HG02973 (cell line): ENCODE measurements at regions not wholly inside any gene's neighbourhood (a gene's known extent, or its start where the extent isn't known, plus 50 kb on each side); places are given as distances from the start of the nearest gene placed in this dataset.

Experiments used
- ATAC-seq: cut with Tn5 transposase; IDR thresholded peaks from one replicate; pipeline ENCODE4 v1.9.1; 2021; ENCODE audit warnings: moderate library complexity; ENCODE audit not compliant: unreplicated experiment

DNA sequence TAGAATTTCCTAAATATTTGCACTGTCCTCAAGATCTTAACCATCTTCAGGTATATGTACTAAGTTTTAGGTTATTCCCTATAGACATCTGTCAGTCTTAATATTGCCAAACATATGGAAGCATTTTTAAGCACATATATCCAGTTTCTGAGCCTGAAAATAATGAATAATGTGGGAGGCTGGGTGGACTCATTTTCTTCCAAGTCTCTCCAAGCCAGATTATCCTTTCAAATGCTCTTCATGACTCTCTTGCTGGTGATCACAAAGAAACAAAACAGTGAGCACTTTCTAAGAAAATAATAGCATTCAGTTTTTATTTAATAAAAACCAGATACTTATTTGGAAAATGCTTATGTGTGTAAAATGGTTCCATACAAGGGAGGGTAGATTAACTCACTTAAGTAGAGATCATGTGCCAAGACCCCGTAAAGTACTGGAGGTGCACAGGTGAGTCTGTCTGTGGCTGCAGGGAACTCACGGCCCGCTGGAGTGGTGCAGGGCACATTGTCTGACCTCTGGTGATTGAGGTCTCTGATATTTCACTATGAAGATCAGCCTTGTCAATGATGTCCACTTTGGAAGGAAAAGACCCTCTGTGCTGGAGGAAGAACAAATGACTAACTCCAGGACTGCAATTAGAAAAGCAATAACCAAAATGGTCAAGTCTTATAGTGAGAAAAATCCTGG is 161.6 kb downstream of the TMEM18 start:
- no peak for ATAC-seq

- ATAC-seq: no peak
These were observed 163.1 kb downstream of the TMEM18 start for GRCh38 chr2:513981-514706.

DNA sequence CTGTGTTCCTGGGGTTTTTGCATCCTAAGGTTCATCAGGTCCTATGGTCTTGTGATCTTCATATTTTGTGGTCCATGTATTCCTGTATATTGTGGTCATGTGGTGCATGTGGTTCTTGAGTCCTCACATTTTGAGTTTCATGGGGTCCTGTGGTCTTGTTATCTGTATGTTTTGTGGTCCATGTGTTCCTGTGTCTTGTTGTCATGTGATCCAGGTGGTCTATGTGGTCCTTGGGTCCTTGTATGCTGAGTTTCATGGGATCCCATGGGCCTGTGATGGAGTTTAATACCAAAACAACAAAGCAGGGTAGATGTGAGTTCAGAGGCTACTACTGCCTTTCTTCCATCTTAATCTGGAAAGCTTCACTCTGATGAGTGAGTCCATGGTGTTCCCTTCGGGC is 166.4 kb downstream of the TMEM18 start:
- no peak for ATAC-seq

DNA sequence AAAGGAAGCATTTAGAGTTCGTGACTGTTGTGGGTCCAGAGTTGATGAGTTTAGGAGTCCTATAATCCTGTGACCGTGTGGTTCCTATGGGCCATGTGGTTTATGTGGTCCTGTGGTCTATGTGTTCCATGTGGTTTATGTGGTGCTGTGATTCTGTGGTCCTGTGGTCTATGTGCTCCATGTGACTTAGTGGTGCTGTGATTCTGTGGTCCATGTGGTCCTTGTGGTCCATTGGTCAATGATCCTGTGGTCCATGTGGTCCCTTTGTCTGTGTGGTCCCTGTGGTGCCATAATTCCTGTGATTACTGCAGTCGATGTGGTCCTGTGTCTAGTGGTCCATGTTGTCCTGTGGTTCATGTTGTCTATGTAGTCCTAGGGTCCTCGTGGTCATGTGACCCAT is 167.3 kb downstream of the TMEM18 start:
- no peak for ATAC-seq

DNA sequence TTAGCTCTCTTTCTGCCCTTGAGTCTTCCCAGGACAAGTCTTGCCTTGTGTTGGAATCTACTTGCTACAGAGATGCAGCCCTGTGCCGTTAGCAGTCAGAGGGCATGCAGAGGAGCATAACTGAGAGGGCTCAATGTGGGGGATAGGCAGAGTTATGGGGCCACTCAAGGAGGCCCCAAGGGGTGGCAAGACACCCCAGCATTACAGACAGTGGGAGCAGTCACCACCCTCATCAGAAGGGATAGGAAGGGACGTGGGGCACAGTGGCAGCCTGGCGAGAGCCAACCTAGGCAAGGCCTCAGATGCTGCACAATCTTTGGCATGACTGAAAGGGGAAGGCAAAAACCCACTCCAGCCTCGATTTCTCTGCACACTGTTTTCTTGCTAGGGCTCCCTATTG is 169.1 kb downstream of the TMEM18 start:
- no peak for ATAC-seq

GRCh38 chr2:506866-507265 is 170.3 kb downstream of the TMEM18 start:
- no peak for ATAC-seq

DNA sequence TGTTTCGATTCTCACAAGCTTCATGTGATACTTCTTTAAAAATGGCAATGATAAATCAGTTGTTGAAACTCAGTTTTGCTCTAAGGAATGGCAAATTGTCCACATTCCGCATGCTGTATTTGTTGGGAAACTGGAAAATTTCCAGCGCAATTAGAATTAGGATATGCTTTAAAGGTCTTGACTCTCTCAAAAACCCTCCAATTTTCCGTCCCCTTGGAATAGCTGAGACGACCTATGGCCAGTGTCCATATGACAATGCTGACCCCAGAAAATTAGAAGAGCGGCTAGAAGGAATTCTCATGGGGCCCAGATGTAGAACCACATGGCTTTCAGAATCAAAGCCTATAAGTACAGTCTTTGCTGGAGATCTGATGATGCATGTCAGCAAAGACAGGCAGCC is 170.8 kb downstream of the TMEM18 start:
- ATAC-seq: no peak

DNA sequence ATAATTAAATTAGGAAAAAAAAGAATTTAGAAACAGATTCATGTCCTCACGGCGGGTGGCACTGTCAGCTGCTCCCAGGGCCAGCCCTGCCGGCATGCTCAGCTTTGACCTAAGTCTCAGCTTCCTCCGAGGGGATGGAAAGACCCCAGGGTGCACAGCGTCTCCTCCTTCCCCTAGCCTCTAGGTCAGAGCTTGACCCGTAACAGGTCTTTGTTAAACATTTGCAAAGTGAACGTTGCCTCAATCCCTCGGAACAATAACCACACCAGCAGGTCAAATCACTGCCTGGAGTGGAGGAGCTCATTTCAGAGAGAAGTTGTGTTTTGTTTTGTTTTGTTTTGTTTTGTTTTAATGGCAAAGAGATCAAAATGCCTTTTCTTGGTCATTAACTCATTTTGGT is 171.3 kb downstream of the TMEM18 start:
- no peak for ATAC-seq

DNA sequence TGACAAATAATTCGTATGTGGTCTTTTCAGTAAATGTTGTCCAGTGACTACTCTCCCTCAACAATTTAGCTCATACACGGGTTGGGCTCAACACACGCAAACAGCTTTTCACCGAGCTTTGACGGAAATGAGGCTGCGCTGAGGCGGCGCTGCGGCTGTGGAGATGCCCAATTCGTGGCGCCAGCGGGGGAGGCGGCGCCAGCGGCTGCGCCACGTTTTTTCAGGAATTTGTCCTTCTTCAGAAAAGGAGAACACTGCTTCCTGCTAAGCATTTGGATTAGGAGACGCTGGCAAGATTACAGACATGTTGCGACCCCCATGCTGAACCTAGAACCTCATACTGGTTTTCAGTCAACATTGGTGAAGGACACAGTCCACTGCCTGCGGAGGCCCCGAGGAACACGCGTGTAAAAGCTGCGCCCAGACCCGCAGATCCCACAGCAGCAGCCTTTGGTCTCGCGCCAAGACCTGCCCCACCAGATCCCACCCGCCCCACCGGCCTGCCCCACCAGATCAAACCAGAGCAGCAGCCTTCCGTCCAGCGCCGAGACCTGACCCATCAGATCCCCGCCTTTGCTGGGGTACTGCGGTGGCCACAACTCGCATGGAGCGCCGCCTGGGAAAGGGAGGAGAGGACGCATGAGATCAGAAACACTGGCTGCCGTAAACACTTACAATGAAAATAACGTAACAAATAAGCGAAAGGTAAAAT is 173.8 kb downstream of the TMEM18 start:
- ATAC-seq: no peak

DNA sequence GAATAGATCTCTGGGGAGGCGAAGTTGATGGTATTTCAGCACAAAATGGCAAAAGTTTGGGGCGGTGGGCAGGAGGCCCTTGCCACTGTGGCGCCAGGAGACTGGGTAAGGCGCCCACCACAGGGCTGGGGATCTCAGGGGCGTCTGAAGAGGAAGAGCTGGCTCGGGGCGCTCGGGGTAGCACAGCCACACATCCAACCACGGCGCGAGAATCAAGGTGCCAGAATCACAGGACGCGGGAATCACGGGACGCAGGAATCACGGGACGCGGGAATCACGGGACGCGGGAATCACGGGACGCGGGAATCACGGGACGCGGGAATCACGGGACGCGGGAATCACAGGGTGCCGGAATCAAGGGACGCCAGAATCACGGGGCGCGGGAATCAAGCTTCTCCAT is 174.4 kb downstream of the TMEM18 start:
- no peak for ATAC-seq

- no peak for ATAC-seq
These were observed 175.5 kb downstream of the TMEM18 start for GRCh38 chr2:501667-502066.

DNA sequence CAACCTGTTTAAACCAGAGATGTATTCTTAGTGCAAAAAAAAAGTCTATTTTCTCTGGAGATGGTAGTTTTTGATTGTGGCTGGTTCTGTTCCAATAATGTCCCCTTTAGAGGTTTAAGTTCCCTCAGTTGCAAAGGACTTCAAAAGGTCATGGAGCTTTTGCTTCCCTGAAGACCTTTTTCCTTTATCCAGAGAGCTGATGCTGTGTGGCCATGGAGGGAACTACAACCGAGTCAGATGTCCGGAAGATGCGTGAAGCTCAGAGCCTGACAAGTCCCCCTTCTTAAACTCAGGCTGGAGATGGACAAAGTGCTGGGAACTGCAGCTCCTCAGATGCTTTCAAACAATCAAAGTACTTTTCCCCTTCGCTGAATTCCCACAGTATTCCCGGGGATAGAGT is 176.1 kb downstream of the TMEM18 start:
- ATAC-seq: no peak

DNA sequence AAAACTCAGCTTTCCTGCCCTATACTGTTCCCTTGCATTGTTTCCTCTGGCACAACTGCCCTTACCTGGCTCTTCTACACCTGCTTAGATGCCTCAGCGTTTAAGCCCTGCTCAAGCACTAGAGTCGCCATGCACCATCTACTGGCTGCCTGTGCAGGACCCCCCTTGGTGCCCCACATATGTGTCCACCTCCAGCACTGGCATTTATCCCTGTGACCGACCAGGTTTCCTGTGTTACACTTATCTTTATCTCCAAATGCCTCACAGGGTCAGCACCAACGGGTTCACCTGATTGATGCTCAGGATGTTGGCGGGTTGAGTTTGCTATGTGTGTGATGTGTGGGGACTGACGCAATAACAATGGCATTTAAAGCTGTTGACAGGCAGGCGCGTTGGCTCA is 177.5 kb downstream of the TMEM18 start:
- ATAC-seq: no peak

DNA sequence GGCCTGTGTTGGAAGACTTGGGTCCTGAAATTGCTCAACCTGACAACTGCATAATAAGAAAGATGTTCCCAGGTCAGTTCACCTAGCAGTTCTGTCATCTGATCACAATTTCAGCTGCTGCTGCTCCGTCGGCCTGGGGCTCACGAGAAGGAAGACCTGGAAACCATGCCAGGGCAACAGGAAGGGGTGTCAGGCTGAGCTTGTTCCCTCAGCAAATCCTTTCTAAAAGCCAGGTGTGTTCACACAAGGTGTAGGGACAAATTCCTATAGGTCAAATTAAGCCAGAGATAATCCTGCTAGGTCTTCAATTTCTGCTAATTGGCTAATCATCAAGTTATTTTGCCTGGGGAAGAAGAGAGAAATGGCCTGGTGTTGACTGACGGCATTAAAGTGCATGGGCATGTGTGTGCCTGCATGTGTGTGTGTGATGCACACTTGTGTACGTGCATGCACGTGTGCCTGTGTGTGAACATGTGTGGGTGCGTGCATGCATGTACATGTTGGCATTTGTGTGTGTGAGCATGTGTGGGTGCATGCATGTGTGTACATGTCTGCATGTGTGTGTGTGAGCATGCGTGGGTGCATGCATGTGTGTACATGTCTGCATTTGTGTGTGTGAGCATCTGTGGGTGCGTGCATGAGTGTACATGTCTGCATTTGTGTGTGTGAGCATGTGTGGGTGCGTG is 178.6 kb downstream of the TMEM18 start:
- no peak for ATAC-seq

DNA sequence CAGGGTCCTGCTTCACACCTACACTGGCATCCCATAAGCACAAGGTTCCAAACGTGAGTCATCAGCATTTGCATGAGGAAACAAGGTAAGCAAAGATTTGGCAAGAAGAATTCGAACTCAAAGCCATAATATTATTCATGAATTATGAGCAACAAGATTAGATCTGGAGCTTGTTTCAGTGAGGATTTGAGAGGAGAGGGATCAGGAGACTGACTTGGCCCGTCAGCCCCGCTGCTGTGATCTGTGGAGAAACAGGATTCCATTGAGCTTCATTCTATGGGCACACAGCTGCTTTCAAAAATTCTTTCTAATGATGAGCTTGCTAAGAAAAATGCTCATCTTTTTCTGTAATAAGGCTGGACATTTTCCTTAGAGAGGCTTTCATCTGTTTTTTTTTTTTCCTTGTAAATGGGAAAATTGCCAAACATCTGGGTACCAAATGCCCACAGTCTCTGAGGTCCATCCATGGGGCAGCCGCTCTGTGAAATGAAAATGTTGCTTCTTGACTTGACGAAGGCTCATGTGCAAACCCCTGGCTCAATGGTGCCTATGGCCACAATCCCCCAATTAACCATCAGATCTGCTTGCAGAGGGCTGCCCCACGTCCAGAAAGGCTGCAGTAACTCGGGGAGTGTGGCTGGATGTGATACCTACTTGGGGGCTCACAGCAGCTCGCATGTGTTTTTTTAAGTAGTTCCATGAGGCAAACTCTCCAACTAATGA is 179.3 kb downstream of the TMEM18 start:
- ATAC-seq: no peak

- ATAC-seq: no peak
These were observed 180.5 kb downstream of the TMEM18 start for GRCh38 chr2:496729-497128.

DNA sequence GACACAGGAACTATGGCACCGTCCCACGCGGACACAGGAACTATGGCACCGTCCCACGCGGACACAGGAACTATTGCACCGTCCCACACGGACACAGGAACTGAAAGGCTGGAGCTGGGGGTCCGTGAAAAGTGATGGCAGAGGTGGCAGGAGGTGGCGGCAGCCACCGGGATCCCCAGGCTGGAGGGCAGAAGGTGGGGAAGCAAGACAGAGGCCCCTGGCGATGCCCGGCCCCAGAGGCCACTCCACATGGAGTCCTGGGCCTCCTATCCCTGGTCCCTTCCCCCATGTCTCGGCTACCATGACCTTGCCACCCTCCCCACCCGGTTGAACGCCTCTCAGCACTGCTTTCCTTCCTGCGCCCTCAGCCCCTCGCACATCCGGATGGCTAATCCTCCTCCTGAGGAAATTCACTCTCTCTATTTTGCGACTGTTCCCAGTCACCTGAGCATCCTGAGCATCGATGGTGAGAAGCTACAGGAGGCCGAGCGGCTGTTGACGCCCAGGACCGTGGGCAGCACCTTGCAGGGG is 181.4 kb downstream of the TMEM18 start:
- no peak for ATAC-seq

DNA sequence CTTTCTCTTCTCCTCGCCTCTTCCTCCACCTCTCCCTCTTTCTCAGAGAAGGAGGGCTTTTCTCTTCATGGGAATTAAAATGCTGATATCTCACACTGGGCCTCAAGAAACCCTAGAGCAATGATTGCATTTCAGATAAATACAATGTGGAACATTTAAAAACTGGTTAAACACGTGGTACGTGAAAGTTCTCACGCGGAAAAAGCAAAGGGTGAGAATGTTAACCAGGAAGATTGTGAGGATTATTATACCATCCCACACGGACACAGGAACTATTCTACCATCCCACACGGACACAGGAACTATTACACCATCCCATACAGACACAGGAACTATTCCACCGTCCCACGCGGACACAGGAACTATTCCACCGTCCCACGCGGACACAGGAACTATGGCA is 182.4 kb downstream of the TMEM18 start:
- ATAC-seq: no peak

DNA sequence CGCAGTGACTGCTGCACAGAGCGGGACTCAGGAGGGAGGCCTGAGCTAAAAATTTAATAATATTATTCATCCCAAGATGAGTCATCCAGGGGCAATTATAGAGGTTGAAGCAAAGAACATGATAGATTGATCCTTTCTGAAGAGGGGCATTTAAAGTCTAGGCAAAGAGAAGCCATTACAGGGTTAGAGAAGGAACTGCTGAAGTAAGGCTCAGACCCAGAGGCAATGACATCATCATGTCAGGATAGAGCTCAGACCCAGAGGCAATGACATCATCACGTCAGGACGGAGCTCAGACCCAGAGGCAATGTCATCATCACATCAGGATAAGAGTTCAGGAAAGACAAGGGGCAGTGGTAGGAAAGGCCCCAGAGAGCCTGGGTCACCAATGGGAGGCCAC is 184.0 kb downstream of the TMEM18 start:
- no peak for ATAC-seq

DNA sequence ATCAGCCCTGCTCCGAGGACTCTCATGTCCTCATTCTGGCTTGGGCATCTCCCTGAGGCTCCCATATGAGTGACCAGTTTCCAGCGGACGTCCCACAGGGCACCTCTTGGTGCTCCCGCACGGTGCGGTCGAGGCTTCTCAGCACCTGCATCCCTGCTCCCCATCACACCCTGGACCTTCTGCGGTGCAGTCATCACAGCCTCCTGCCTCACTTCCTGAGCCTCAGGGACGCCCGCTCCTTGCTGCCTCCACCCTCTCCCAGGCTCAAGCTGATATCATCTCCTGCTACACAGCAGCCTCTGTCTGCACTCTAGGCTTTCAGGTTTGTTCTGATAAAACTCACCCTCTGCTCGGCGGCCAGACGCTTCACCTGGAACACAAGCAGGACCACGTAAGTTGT is 185.0 kb downstream of the TMEM18 start:
- ATAC-seq: no peak

DNA sequence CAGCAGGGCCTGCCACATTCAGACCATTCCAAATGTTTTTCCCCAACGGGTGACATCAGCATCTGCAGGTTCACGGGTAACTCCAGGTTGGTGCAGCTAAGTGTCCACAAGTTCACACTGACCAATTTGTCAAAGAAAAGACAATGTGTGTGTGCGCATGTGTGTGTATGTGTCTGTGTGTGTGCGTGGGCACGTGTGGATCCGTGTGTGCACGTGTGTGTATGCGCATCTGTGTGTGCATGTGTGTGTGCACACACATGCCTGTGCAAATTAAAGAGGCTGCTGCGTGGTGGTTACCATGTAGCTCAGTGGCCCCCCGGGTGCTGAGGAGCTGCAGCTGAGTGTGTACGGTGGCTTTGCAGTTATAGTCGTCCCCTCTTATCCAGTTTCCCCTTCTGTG is 187.4 kb downstream of the TMEM18 start:
- ATAC-seq: no peak
